Progenitor cell of endocrine pancreas (in vitro differentiated cells): ENCODE measurements at regions not wholly inside any gene's neighbourhood (a gene's known extent, or its start where the extent isn't known, plus 50 kb on each side); places are given as distances from the start of the nearest gene placed in this dataset.

ENCODE experiments used
- DNase-seq: peaks from one replicate; pipeline ENCODE4 v3.0.0; 2021; ENCODE audit warnings: low spot score; ENCODE audit not compliant: unreplicated experiment
- H3K27ac Mint-ChIP-seq: 2 replicates; pipeline ENCODE4 v1.8.0; 2021; ENCODE audit warnings: mild to moderate bottlenecking, moderate library complexity, mixed read lengths
- H3K27me3 Mint-ChIP-seq: 2 replicates; pipeline ENCODE4 v1.8.0; 2021; ENCODE audit warnings: mixed read lengths
- H3K36me3 Mint-ChIP-seq: 2 replicates; pipeline ENCODE4 v1.8.0; 2022; ENCODE audit warnings: mixed read lengths; ENCODE audit not compliant: insufficient read depth
- H3K4me1 Mint-ChIP-seq: 2 replicates; pipeline ENCODE4 v1.8.0; 2021; ENCODE audit warnings: low read depth, mixed read lengths
- H3K4me3 Mint-ChIP-seq: 2 replicates; pipeline ENCODE4 v1.8.0; 2021; ENCODE audit warnings: low read depth, mild to moderate bottlenecking, moderate library complexity, mixed read lengths
- H3K9me3 Mint-ChIP-seq: 2 replicates; pipeline ENCODE4 v1.8.0; 2021; ENCODE audit warnings: low read depth, mixed read lengths
- TF ChIP-seq, protein P1 (sequence below): fragments of 200-600 bp; sonication (generic); IDR thresholded peaks from one replicate; pipeline ENCODE4 v1.5.0; 2021; ENCODE audit warnings: antibody characterized with exemption, mild to moderate bottlenecking; ENCODE audit not compliant: unreplicated experiment

DNA sequence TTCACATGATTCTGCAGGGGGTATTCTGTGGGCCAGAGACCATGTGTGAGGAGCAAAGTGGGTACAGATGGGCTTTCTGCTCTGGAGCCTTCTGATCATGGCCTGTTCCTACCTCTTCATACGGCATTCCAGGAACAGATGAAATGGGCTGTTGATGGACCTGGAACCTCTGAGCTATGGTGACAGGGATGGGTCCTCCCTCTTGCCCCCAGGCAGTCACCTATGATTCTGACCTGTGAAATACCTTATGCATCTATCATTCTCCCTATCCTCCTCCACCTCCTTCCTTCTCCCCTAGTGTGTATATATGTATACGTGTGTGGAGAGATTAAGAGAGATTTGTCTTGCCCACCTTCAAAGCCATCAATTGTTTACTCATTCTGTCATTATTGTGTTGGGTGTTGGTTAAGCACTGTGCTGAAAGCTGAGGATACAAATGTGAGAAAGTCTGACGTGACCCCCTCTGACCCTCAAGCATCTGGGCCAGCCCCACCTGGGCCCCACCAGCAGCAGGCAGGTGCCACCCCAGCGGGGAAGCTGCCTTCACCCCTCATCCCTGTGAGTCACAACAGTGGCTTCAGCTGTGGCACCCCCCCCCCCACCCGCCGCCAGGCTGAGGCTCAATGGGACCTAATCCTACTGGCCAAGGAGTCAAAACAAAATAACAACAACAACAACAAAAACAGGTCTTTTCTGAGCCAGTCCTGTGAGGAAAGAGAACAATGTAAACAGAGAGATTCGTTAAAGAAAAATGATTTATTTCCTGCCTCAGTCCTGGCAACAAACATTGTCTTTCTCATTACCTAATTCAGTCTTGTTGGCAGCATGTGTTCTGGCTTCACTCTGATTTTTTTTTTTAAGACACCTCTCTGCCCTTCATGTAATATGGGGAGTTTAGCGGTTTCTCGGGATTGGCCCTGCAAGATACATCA is 103.8 kb upstream of the CDC42EP3 start:
- no peak for DNase-seq
- no peak overlapping the region for H3K27ac Mint-ChIP-seq
- peaks cover 11% of the 10 kb centered on the region for H3K27me3 Mint-ChIP-seq
- peaks cover 2% of the 10 kb centered on the region for H3K36me3 Mint-ChIP-seq
- peaks cover 29% of the 10 kb centered on the region for H3K4me1 Mint-ChIP-seq
- TF ChIP-seq, protein P1, sequence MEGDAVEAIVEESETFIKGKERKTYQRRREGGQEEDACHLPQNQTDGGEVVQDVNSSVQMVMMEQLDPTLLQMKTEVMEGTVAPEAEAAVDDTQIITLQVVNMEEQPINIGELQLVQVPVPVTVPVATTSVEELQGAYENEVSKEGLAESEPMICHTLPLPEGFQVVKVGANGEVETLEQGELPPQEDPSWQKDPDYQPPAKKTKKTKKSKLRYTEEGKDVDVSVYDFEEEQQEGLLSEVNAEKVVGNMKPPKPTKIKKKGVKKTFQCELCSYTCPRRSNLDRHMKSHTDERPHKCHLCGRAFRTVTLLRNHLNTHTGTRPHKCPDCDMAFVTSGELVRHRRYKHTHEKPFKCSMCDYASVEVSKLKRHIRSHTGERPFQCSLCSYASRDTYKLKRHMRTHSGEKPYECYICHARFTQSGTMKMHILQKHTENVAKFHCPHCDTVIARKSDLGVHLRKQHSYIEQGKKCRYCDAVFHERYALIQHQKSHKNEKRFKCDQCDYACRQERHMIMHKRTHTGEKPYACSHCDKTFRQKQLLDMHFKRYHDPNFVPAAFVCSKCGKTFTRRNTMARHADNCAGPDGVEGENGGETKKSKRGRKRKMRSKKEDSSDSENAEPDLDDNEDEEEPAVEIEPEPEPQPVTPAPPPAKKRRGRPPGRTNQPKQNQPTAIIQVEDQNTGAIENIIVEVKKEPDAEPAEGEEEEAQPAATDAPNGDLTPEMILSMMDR = no peak
- no peak overlapping the region for H3K4me3 Mint-ChIP-seq
- H3K9me3 Mint-ChIP-seq = peaks cover 3% of the 10 kb centered on the region

DNA sequence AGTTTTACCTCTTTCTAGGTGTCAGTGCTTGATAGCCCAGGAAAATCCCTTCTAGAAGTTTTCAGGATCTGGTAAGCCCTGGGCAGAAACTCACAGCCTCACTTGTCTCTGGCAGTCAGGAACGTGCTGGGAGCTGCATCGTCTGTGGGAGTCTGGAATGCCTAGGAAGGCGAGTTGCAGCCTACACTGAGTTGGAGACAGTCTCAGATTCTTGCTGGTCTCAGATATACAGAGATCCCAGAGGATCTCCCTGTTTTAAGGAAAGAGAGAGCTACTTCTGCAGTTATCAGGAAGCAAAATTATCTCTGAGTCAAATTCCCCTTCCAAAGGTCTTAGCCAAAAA is 104.4 kb upstream of the CDC42EP3 start:
- no peak for DNase-seq
- peaks cover 2% of the 10 kb centered on the region for H3K36me3 Mint-ChIP-seq
- peaks cover 3% of the 10 kb centered on the region for H3K9me3 Mint-ChIP-seq

DNA sequence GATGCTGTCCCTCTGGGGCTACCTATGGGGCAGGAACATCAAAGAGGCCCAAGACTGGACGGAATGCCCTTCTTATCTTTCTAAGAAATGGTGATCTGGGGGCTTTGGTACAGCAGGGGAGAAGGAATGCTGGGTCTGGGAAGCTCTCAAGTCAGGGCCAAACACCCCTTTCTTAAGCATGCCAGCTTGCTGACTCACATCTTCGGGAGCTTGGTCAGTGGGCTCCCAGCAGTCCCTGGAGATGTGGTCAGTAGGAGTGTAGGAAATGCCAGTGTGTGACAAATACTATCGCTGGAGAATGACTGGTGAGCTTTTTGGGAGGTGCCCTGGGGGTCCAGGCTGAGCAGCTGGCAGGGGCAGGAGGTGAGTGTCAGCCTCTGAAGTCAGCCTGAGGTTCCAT is 105.0 kb upstream of the CDC42EP3 start:
- DNase-seq = no peak
- Mint-ChIP-seq H3K4me3 (no peak overlapping the region), H3K27ac (no peak overlapping the region), H3K9me3 (no peaks in the 10 kb centered on the region), H3K36me3 (no peaks in the 10 kb centered on the region), H3K4me1 (peaks cover 35% of the 10 kb centered on the region), H3K27me3 (peaks cover 6% of the 10 kb centered on the region)
- TF ChIP-seq, protein P1 = no peak

More for the DNA sequence above, 104.4 kb upstream of the CDC42EP3 start:
- TF ChIP-seq, protein P1 = no peak
- H3K4me1 Mint-ChIP-seq = peaks cover 31% of the 10 kb centered on the region
- no peak overlapping the region for H3K4me3 Mint-ChIP-seq
- H3K27me3 Mint-ChIP-seq = peaks cover 11% of the 10 kb centered on the region
- no peak overlapping the region for H3K27ac Mint-ChIP-seq

DNA sequence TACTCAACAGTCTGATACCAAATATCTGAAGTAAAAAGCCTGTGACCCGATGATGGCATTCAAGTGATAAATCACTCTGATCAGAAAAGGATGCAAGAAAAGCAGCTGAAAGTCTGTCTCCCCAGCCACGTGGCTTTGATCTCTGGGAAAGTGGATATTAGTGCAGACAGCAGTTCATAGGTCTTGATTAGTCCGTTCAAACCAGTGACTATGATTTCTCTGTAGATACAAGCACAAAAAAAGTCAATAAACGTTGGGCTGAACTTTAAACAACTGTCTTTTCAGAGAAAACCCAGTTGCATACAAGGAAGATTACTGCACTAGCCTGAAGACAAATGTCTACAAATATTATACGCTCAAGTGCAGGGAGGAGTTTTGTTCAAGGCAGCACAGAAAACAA is 107.7 kb upstream of the CDC42EP3 start:
- Mint-ChIP-seq H3K9me3 (no peaks in the 10 kb centered on the region), H3K4me3 (no peak overlapping the region), H3K27ac (no peak overlapping the region), H3K27me3 (no peaks in the 10 kb centered on the region), H3K4me1 (peaks cover 27% of the 10 kb centered on the region), H3K36me3 (no peaks in the 10 kb centered on the region)
- TF ChIP-seq, protein P1 = no peak
- no peak for DNase-seq

DNA sequence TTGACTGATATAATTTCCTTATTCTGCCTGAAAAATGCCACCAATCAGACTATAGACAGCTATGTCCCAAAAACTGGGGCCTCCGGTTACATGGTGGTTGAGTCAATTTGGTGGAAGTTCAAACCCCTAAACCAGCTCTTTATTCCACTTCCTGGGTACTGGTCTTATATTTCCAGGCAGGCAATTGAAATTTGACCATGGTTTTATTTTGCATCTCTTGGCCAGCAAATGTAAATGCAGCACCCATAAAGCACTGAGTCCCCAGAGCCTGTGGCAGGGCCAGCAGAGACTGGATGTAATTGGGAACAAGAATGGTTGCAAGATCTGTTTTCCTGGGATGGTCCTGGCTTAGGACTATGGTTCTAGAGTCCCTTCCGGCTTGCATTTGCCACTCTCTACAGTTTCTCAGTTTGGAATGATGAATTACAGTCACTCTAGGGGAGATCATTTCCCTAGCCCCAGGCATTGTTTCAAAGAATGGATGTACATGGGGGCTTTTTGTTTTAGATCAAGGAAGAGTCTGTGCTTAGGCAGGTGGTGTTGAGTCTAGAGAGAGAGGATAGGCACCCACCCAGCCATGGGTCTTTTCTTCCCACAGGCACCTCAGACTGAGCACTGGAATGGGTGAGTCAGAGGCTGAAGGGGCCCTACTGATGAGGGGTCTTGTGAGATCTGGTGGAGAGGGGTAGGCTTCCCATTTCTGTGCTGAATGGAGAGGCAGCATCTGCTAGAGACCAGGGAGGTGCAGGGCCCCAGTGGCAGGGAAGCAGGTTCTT is 108.4 kb upstream of the CDC42EP3 start:
- no peak for DNase-seq
- H3K4me1 Mint-ChIP-seq = peaks cover 25% of the 10 kb centered on the region
- no peaks in the 10 kb centered on the region for H3K36me3 Mint-ChIP-seq
- no peaks in the 10 kb centered on the region for H3K27me3 Mint-ChIP-seq
- H3K27ac Mint-ChIP-seq = no peak overlapping the region
- H3K4me3 Mint-ChIP-seq = no peak overlapping the region
- TF ChIP-seq, protein P1 = no peak
- H3K9me3 Mint-ChIP-seq = no peaks in the 10 kb centered on the region
